Osteocyte (in vitro differentiated cells): ENCODE measurements at regions not wholly inside any gene's neighbourhood (a gene's known extent, or its start where the extent isn't known, plus 50 kb on each side); places are given as distances from the start of the nearest gene placed in this dataset.

ENCODE experiments used
- DNase-seq: peaks from one replicate; pipeline ENCODE4 v3.0.0; 2021; ENCODE audit warnings: mixed read lengths; ENCODE audit not compliant: unreplicated experiment; ENCODE audit errors: extremely low spot score
- H3K27ac Mint-ChIP-seq: one replicate; pipeline ENCODE4 v1.8.0; 2021; ENCODE audit warnings: mild to moderate bottlenecking, mixed read lengths; ENCODE audit not compliant: unreplicated experiment
- H3K27me3 Mint-ChIP-seq: one replicate; pipeline ENCODE4 v1.8.0; 2021; ENCODE audit warnings: mixed read lengths; ENCODE audit not compliant: unreplicated experiment
- H3K36me3 Mint-ChIP-seq: one replicate; pipeline ENCODE4 v1.8.0; 2021; ENCODE audit warnings: mixed read lengths; ENCODE audit not compliant: unreplicated experiment
- H3K4me1 Mint-ChIP-seq: one replicate; pipeline ENCODE4 v1.8.0; 2021; ENCODE audit warnings: mixed read lengths; ENCODE audit not compliant: unreplicated experiment
- H3K4me3 Mint-ChIP-seq: one replicate; pipeline ENCODE4 v1.8.0; 2021; ENCODE audit warnings: mild to moderate bottlenecking, moderate library complexity, mixed read lengths; ENCODE audit not compliant: unreplicated experiment
- H3K9me3 Mint-ChIP-seq: one replicate; pipeline ENCODE4 v1.8.0; 2021; ENCODE audit warnings: mixed read lengths; ENCODE audit not compliant: unreplicated experiment
- TF ChIP-seq, protein P1 (sequence below): fragments of 200-600 bp; sonication (generic); IDR thresholded peaks from 2 replicates; pipeline ENCODE4 v1.5.0; 2021; ENCODE audit warnings: antibody characterized with exemption, mild to moderate bottlenecking, moderate library complexity

- no peaks in the 10 kb centered on the region for H3K4me1 Mint-ChIP-seq
- no peak overlapping the region for H3K27ac Mint-ChIP-seq
- TF ChIP-seq, protein P1, sequence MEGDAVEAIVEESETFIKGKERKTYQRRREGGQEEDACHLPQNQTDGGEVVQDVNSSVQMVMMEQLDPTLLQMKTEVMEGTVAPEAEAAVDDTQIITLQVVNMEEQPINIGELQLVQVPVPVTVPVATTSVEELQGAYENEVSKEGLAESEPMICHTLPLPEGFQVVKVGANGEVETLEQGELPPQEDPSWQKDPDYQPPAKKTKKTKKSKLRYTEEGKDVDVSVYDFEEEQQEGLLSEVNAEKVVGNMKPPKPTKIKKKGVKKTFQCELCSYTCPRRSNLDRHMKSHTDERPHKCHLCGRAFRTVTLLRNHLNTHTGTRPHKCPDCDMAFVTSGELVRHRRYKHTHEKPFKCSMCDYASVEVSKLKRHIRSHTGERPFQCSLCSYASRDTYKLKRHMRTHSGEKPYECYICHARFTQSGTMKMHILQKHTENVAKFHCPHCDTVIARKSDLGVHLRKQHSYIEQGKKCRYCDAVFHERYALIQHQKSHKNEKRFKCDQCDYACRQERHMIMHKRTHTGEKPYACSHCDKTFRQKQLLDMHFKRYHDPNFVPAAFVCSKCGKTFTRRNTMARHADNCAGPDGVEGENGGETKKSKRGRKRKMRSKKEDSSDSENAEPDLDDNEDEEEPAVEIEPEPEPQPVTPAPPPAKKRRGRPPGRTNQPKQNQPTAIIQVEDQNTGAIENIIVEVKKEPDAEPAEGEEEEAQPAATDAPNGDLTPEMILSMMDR: no peak
- no peak for DNase-seq
- peaks cover 14% of the 10 kb centered on the region for H3K9me3 Mint-ChIP-seq
- no peak overlapping the region for H3K4me3 Mint-ChIP-seq
- H3K36me3 Mint-ChIP-seq: no peaks in the 10 kb centered on the region
- no peaks in the 10 kb centered on the region for H3K27me3 Mint-ChIP-seq
Measured at GRCh38 chr10:84921701-84922100, 593.3 kb downstream of the CCSER2 start.

- no peak overlapping the region for H3K4me3 Mint-ChIP-seq
- H3K9me3 Mint-ChIP-seq: peaks cover 1% of the 10 kb centered on the region
- no peaks in the 10 kb centered on the region for H3K27me3 Mint-ChIP-seq
- H3K36me3 Mint-ChIP-seq: no peaks in the 10 kb centered on the region
- no peak for DNase-seq
- TF ChIP-seq, protein P1: no peak
- H3K4me1 Mint-ChIP-seq: no peaks in the 10 kb centered on the region
- H3K27ac Mint-ChIP-seq: no peak overlapping the region
Measured at GRCh38 chr10:84924131-84924530, 595.7 kb downstream of the CCSER2 start.

- Mint-ChIP-seq H3K4me3 (no peak overlapping the region), H3K27ac (no peak overlapping the region), H3K27me3 (no peaks in the 10 kb centered on the region), H3K9me3 (no peaks in the 10 kb centered on the region), H3K36me3 (no peaks in the 10 kb centered on the region), H3K4me1 (no peaks in the 10 kb centered on the region)
- TF ChIP-seq, protein P1: no peak
- no peak for DNase-seq
Measured at GRCh38 chr10:84925495-84925894, 597.1 kb downstream of the CCSER2 start.

DNA sequence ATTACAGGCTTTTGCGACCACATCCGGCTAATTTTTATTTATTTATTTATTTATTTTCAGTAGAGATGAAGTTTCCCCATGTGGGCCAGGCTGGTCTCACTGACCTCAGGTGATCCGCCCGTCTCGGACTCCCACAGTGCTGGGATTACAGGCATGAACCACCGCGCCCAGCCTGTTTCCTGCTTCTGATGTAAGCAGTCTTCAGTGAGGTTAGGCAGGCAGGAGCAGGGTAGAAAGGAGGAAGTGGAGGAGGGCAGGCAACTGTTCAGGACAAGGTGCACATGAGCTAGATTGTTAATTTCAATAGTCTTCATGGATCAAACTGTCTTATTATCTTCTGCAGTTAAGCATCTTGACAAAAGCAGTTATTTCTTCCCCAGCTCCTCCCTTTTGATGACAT is 605.0 kb downstream of the CCSER2 start:
- no peak overlapping the region for H3K27ac Mint-ChIP-seq
- H3K4me3 Mint-ChIP-seq: no peak overlapping the region
- no peaks in the 10 kb centered on the region for H3K4me1 Mint-ChIP-seq
- DNase-seq: no peak
- no peaks in the 10 kb centered on the region for H3K36me3 Mint-ChIP-seq
- TF ChIP-seq, protein P1: no peak
- no peaks in the 10 kb centered on the region for H3K9me3 Mint-ChIP-seq
- no peaks in the 10 kb centered on the region for H3K27me3 Mint-ChIP-seq

GRCh38 chr10:84935772-84936171 is 607.4 kb downstream of the CCSER2 start:
- no peaks in the 10 kb centered on the region for H3K9me3 Mint-ChIP-seq
- H3K36me3 Mint-ChIP-seq: no peaks in the 10 kb centered on the region
- no peaks in the 10 kb centered on the region for H3K4me1 Mint-ChIP-seq
- H3K27me3 Mint-ChIP-seq: no peaks in the 10 kb centered on the region
- H3K4me3 Mint-ChIP-seq: no peak overlapping the region
- DNase-seq: no peak
- TF ChIP-seq, protein P1: no peak
- H3K27ac Mint-ChIP-seq: no peak overlapping the region
